Endothelial cell of umbilical vein (primary cell): ENCODE measurements at regions not wholly inside any gene's neighbourhood (a gene's known extent, or its start where the extent isn't known, plus 50 kb on each side); places are given as distances from the start of the nearest gene placed in this dataset.

Experiments used
- BruUV-seq: library from RNA; stranded (reverse); fragments of 400-500 nt; replicated peaks from 2 replicates; lab custom pipeline; 2021; lab: Mats Ljungman, UMichigan
- CTCF ChIA-PET: fragments of 300-600, 350-600 bp; sonication (Branson Sonifier 250); formaldehyde crosslinking; loops from one replicate; lab custom pipeline; 2021; ENCODE audit warnings: antibody characterized with exemption, inconsistent platforms; lab: Charles Lee
- POLR2A ChIA-PET: fragments of 300-600, 350-600 bp; sonication (Branson Sonifier 250); formaldehyde crosslinking; loops from one replicate; lab custom pipeline; 2021; ENCODE audit warnings: antibody characterized with exemption, inconsistent platforms; lab: Charles Lee
- DNase-seq: peaks from one replicate; pipeline ENCODE4 v3.0.0-alpha.2; 2011; ENCODE audit warnings: low read depth, low spot score
- FAIRE-seq: peaks from 2 replicates; lab custom pipeline; 2011; peaks lifted over from hg19 to GRCh38; lab: Jason Lieb, UNC
- H2AFZ ChIP-seq: 2 replicates; pipeline ENCODE4 v1.6.0; 2012; ENCODE audit warnings: low read depth, low read length, control low read depth, inconsistent platforms
- H3K27ac ChIP-seq: 2 replicates; pipeline ENCODE4 v1.5.1; 2011; ENCODE audit warnings: low read depth, mild to moderate bottlenecking, control low read depth, low read length, moderate library complexity; ENCODE audit not compliant: insufficient read depth
- H3K27me3 ChIP-seq, 2 experiments: 2 replicates each; pipeline versions ENCODE4 v1.6.0 to v1.6.1; 2011; ENCODE audit warnings: low read length in 2 of 2, mixed read lengths in 1 of 2; ENCODE audit not compliant: control insufficient read depth in 2 of 2, insufficient read depth in 2 of 2
- H3K36me3 ChIP-seq, 2 experiments: 2 replicates in 1 of 2; 3 replicates in 1 of 2; pipeline ENCODE4 v1.5.1; 2011; ENCODE audit warnings: low read length in 2 of 2, mild to moderate bottlenecking in 1 of 2, moderate library complexity in 1 of 2; ENCODE audit not compliant: control insufficient read depth in 2 of 2, insufficient read depth in 2 of 2; ENCODE audit errors: extremely low read depth in 1 of 2
- H3K4me1 ChIP-seq: 3 replicates; pipeline ENCODE4 v1.5.1; 2011; ENCODE audit warnings: mild to moderate bottlenecking, low read length; ENCODE audit not compliant: control insufficient read depth, insufficient read depth; ENCODE audit errors: extremely low read depth
- H3K4me2 ChIP-seq: 2 replicates; pipeline ENCODE4 v1.6.1; 2011; ENCODE audit warnings: low read length, control low read depth, mixed read lengths; ENCODE audit not compliant: insufficient read depth
- H3K4me3 ChIP-seq, 3 experiments: fragments of 200-600 bp in 1 of 3; sonication (generic), shearing (Covaris generic) in 1 of 3; replicated peaks in 1 of 3; 2 replicates each; pipeline ENCODE4 v1.5.1; 2011 to 2016; ENCODE audit warnings: control low read depth in 3 of 3, low read length in 3 of 3, mild to moderate bottlenecking in 2 of 3, inconsistent platforms in 1 of 3, low read depth in 1 of 3, moderate library complexity in 1 of 3; ENCODE audit not compliant: insufficient read depth in 1 of 3
- H3K79me2 ChIP-seq: 2 replicates; pipeline ENCODE4 v1.6.0; 2012; ENCODE audit warnings: low read length, inconsistent platforms; ENCODE audit not compliant: control insufficient read depth, insufficient read depth
- H3K9ac ChIP-seq: replicated peaks from 2 replicates; pipeline ENCODE3; 2011; ENCODE audit warnings: low read length, control low read depth; ENCODE audit not compliant: insufficient read depth; ENCODE audit errors: extremely low read depth
- H3K9me1 ChIP-seq: replicated peaks from 3 replicates; pipeline ENCODE4 v1.6.0; 2011; ENCODE audit warnings: mild to moderate bottlenecking, low read length; ENCODE audit not compliant: control insufficient read depth, insufficient read depth; ENCODE audit errors: extremely low read depth
- H3K9me3 ChIP-seq: replicated peaks from 2 replicates; pipeline ENCODE4 v1.5.1; 2012; ENCODE audit warnings: low read length, inconsistent platforms; ENCODE audit not compliant: control insufficient read depth, insufficient read depth
- H4K20me1 ChIP-seq: replicated peaks from 2 replicates; pipeline ENCODE3; 2011; ENCODE audit warnings: mild to moderate bottlenecking, low read length; ENCODE audit not compliant: control insufficient read depth, insufficient read depth; ENCODE audit errors: extremely low read depth
- EZH2 ChIP-seq: IDR thresholded peaks from 2 replicates; pipeline ENCODE4 v1.6.1; 2012; ENCODE audit warnings: borderline replicate concordance, low read depth, mild to moderate bottlenecking, moderate library complexity, low read length, inconsistent platforms; ENCODE audit not compliant: severe bottlenecking
- FOS ChIP-seq: IDR thresholded peaks from 2 replicates; pipeline ENCODE4 v1.6.1; 2011; ENCODE audit warnings: mild to moderate bottlenecking, low read length, moderate library complexity, borderline replicate concordance; ENCODE audit not compliant: insufficient read depth
- JUN ChIP-seq: IDR thresholded peaks from 2 replicates; pipeline ENCODE4 v1.6.1; 2011; ENCODE audit warnings: borderline replicate concordance, low read depth; ENCODE audit not compliant: insufficient read length, insufficient read depth
- MYC ChIP-seq: IDR thresholded peaks from one replicate; pipeline ENCODE4 v1.6.1; 2011; ENCODE audit warnings: mild to moderate bottlenecking, low read depth, low read length
- POLR2A ChIP-seq: IDR thresholded peaks from 2 replicates; pipeline ENCODE4 v1.6.1; 2012; ENCODE audit warnings: low read depth, mild to moderate bottlenecking, control low read depth, low read length
- dilution Hi-C: fragments of 300-500 bp; cut with MboI; formaldehyde crosslinking; loops from one replicate; pipeline ENCODE4 v1.15.0; 2019; ENCODE audit warnings: low sequenced_read_pairs; ENCODE audit not compliant: extremely low pct_ligation_motif_present
- intact Hi-C: fragments of 100-400 bp; cut with micrococcal nuclease; formaldehyde crosslinking; loops from one replicate; pipeline ENCODE4 v1.10.0; 2022
- TF ChIP-seq, protein P1 (sequence below), 2 donors: IDR thresholded peaks; 1 replicate in 1 of 2; 2 replicates in 1 of 2; pipeline ENCODE4 v1.5.1; 2011; ENCODE audit warnings: low read length in 2 of 2, mild to moderate bottlenecking in 2 of 2, moderate library complexity in 2 of 2, control low read depth in 1 of 2, inconsistent platforms in 1 of 2, low read depth in 1 of 2; ENCODE audit not compliant: insufficient read depth in 1 of 2; ENCODE audit errors: extremely low read depth in 1 of 2

DNA sequence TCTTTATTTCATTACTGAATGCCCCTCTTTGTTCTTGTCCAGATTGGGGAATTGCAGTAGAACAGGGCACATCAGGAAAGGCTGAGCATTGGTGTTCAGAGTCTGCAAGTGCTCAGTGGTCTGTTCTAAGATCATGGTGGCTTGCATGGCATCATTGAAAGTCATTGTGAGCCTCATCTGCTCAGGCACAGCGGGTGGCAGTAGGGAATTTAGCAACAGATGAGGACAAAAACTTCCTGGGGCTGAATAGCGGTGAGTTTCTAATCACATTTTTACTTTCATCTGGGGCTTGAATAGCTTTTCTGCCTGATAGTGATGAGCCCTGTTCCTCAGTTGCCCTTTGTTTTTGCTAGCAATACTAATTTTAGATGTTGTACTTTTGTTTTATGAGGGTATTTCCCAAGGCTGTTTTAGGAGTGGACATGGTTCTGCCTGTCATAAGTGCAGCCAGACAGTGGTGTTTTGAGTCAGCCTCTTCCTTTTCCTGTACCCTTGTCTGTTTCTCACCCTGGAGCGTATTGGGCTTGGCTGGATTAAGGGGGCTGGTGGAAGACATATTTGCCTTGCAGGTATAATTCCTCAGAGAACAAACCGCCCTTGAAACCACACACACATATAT is 127.2 kb upstream of the IL12A start:
- Histone ChIP-seq H3K27me3 (no peaks in the 10 kb centered on the region), H3K4me3 (no peak overlapping the region), H3K36me3 (no peaks in the 10 kb centered on the region), H3K4me2 (peak overlapping the region; percentile 12), H3K79me2 (peaks cover 74% of the 10 kb centered on the region), H3K27ac (peak overlapping the region; percentile 85), H3K9me1 (no peaks in the 10 kb centered on the region), H3K9me3 (no peaks in the 10 kb centered on the region), H3K9ac (peak overlapping the region; percentile 46), H2AFZ (no peak overlapping the region), H4K20me1 (no peaks in the 10 kb centered on the region), H3K4me1 (peaks cover 61% of the 10 kb centered on the region)
- CTCF ChIA-PET: interaction anchor here (5.8 to 9.7 kb wide), 2 partner anchors 22 kb away, joined by 48 to 74 read pairs; no protein-coding TSS in a partner anchor
- DNase-seq: peak; percentile 71
- POLR2A ChIA-PET: no interaction called here
- TF ChIP-seq FOS (peak; percentile 41), JUN (no peak)
- TF ChIP-seq, protein P1, sequence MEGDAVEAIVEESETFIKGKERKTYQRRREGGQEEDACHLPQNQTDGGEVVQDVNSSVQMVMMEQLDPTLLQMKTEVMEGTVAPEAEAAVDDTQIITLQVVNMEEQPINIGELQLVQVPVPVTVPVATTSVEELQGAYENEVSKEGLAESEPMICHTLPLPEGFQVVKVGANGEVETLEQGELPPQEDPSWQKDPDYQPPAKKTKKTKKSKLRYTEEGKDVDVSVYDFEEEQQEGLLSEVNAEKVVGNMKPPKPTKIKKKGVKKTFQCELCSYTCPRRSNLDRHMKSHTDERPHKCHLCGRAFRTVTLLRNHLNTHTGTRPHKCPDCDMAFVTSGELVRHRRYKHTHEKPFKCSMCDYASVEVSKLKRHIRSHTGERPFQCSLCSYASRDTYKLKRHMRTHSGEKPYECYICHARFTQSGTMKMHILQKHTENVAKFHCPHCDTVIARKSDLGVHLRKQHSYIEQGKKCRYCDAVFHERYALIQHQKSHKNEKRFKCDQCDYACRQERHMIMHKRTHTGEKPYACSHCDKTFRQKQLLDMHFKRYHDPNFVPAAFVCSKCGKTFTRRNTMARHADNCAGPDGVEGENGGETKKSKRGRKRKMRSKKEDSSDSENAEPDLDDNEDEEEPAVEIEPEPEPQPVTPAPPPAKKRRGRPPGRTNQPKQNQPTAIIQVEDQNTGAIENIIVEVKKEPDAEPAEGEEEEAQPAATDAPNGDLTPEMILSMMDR (IDR thresholded peaks at IDR 0.05; ENCODE audit: extremely low read depth in 1 of 2, insufficient read depth in 1 of 2, low read depth in 1 of 2, low read length in 2 of 2): no peak
- peak; percentile 62 for FAIRE-seq
- BruUV-seq: no TSS peak
- intact Hi-C loops: no loop called here
- dilution Hi-C loops: no loop called here

DNA sequence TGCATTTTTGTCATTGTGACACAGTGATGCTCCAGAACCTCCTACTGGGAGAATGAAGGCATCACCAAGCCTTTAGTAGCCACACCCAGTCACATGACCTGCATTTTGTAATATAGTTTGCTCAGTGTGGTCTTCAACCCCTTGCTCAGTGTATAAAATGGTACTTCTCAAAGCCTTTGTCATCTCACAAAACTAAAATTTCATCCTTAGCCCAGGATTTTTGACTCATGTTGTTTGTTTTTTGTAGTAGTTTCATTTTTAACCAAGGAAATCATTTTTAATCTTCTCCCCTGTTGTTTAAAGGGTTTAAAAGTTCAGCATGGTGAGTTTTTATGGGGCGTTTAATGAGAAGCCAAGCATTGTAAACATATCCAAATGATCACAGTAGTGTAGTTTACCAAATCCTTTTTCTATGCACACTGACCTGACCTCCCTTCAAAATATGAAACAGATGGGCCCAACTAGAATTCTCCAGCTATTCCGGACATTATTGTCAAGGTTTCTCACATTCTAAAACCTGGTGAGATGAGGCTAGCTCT is 123.5 kb upstream of the IL12A start:
- no peak for TF ChIP-seq POLR2A
- TF ChIP-seq MYC: no peak
- no peak for TF ChIP-seq EZH2
- no peak overlapping the region for H3K4me3 ChIP-seq
- BruUV-seq: no TSS peak
- H3K9me1 ChIP-seq: no peaks in the 10 kb centered on the region
- no peaks in the 10 kb centered on the region for H3K27me3 ChIP-seq
- no peaks in the 10 kb centered on the region for H3K9me3 ChIP-seq
- intact Hi-C loops: no loop called here
- POLR2A ChIA-PET: no interaction called here
- no peak overlapping the region for H3K9ac ChIP-seq
- no peak overlapping the region for H3K4me2 ChIP-seq
- peaks cover 36% of the 10 kb centered on the region for H3K4me1 ChIP-seq
- dilution Hi-C loops: no loop called here
- H2AFZ ChIP-seq: no peak overlapping the region
- H4K20me1 ChIP-seq: no peaks in the 10 kb centered on the region
- H3K79me2 ChIP-seq: peaks cover 62% of the 10 kb centered on the region
- no peak for FAIRE-seq
- CTCF ChIA-PET: interaction anchor here (1.3 to 5.8 kb wide), 4 partner anchors 10 to 122 kb away, joined by 3 to 48 read pairs (median 34); no protein-coding TSS in a partner anchor
- no peak for DNase-seq
- H3K27ac ChIP-seq: no peak overlapping the region
- peaks cover 0 to 1% of the 10 kb centered on the region in 2 experiments for H3K36me3 ChIP-seq
